Small intestine (tissue), 7 donors: ENCODE measurements at regions not wholly inside any gene's neighbourhood (a gene's known extent, or its start where the extent isn't known, plus 50 kb on each side); places are given as distances from the start of the nearest gene placed in this dataset.
"Not testable (repeated sequence)": the region's sequence is repeated elsewhere in the genome, so short reads cannot be mapped to it uniquely, and the experiment has no call there.

Source experiments
- DNase-seq, 2 donors: peaks; one replicate each; pipeline versions ENCODE4 v3.0.0 to v3.0.0-alpha.2; 2013
- FAIRE-seq: peaks from 2 replicates; lab custom pipeline; 2012; peaks lifted over from hg19 to GRCh38; lab: Jason Lieb, UNC
- H3K27ac ChIP-seq, 3 donors: one replicate each; pipeline ENCODE4 v1.5.1; 2013; ENCODE audit warnings: low read length in 2 of 3, mild to moderate bottlenecking in 2 of 3, control low read depth in 1 of 3, inconsistent platforms in 1 of 3, low read depth in 1 of 3, moderate library complexity in 1 of 3
- H3K27me3 ChIP-seq, 3 donors: one replicate each; pipeline ENCODE4 v1.6.1; 2013; ENCODE audit warnings: low read length in 3 of 3, inconsistent platforms in 1 of 3; ENCODE audit not compliant: control insufficient read depth in 3 of 3, insufficient read depth in 3 of 3
- H3K36me3 ChIP-seq, 3 donors: one replicate each; pipeline ENCODE4 v1.6.1; 2013; ENCODE audit warnings: low read length in 3 of 3, inconsistent platforms in 1 of 3, low read depth in 1 of 3, mild to moderate bottlenecking in 1 of 3, moderate library complexity in 1 of 3; ENCODE audit not compliant: control insufficient read depth in 3 of 3, insufficient read depth in 2 of 3
- H3K4me1 ChIP-seq, 3 donors: one replicate each; pipeline ENCODE4 v1.6.1; 2013; ENCODE audit warnings: low read length in 2 of 3, inconsistent platforms in 1 of 3, low read depth in 1 of 3, mild to moderate bottlenecking in 1 of 3, moderate library complexity in 1 of 3; ENCODE audit not compliant: control insufficient read depth in 3 of 3, insufficient read depth in 2 of 3
- H3K4me3 ChIP-seq, 3 donors: one replicate each; pipeline ENCODE4 v1.5.1; 2013; ENCODE audit warnings: low read length in 3 of 3, control low read depth in 1 of 3, inconsistent platforms in 1 of 3, low read depth in 1 of 3, mild to moderate bottlenecking in 1 of 3, moderate library complexity in 1 of 3
- H3K9me3 ChIP-seq, 2 donors: one replicate each; pipeline ENCODE4 v1.6.1; 2013; ENCODE audit warnings: low read depth in 1 of 2, low read length in 1 of 2; ENCODE audit not compliant: control insufficient read depth in 2 of 2, insufficient read depth in 1 of 2
- WGBS, 3 donors: extraction: QIAGEN DNeasy Blood & Tissue Kit; methylation state at CpG; one replicate each; pipeline ENCODE4 v1.1.7; 2013; 5-methylcytosine and 5-hydroxymethylcytosine counted together
- donor health status: healthy with polysubstance abuse.
- donor health status: control.
- donor health status: control.
- donor health status: Bipolar disorder and iron deficiency.
- donor health status: healthy.

GRCh38 chr21:9011916-9012315 lies 1509.5 kb upstream of the TPTE start:
- H3K9me3 ChIP-seq = peaks cover 2 to 41% of the 10 kb centered on the region in 2 donors
- not testable (repeated sequence) for H3K27me3 ChIP-seq, H3K4me3 ChIP-seq, H3K4me1 ChIP-seq, FAIRE-seq, H3K36me3 ChIP-seq, DNase-seq, H3K27ac ChIP-seq
- WGBS, 3 donors = 37 to 52% (median 40%) methylated on average over 4 of the region's 4 CpGs

- not testable (repeated sequence) for H3K27me3 ChIP-seq, H3K36me3 ChIP-seq, FAIRE-seq, H3K4me1 ChIP-seq, DNase-seq, H3K4me3 ChIP-seq, H3K27ac ChIP-seq
- WGBS, 3 donors = 55 to 63% (median 60%) methylated on average over 8 of the region's 8 CpGs
- peaks cover under 1 to 36% of the 10 kb centered on the region in 2 donors for H3K9me3 ChIP-seq
These were observed 1507.7 kb upstream of the TPTE start for GRCh38 chr21:9013502-9014242.

GRCh38 chr21:9014243-9014734 lies 1507.1 kb upstream of the TPTE start:
- not testable (repeated sequence) for H3K4me3 ChIP-seq, H3K4me1 ChIP-seq, DNase-seq, H3K27me3 ChIP-seq, FAIRE-seq, H3K27ac ChIP-seq, H3K36me3 ChIP-seq
- 67 to 70% (median 70%) methylated on average over 7 of the region's 7 CpGs for WGBS, 3 donors
- peaks cover 0 to 33% of the 10 kb centered on the region in 2 donors for H3K9me3 ChIP-seq

- WGBS, 3 donors = 58 to 66% (median 63%) methylated on average over 7 of the region's 8 CpGs
- FAIRE-seq, H3K36me3 ChIP-seq, H3K4me3 ChIP-seq, DNase-seq, H3K27ac ChIP-seq, H3K27me3 ChIP-seq, H3K4me1 ChIP-seq: not testable (repeated sequence)
- peaks cover 0 to 30% of the 10 kb centered on the region in 2 donors for H3K9me3 ChIP-seq
These were observed 1505.7 kb upstream of the TPTE start for GRCh38 chr21:9015483-9016197.

- DNase-seq, H3K27me3 ChIP-seq, H3K4me3 ChIP-seq, H3K27ac ChIP-seq, FAIRE-seq, H3K4me1 ChIP-seq, H3K36me3 ChIP-seq: not testable (repeated sequence)
- peaks cover 0 to 20% of the 10 kb centered on the region in 2 donors for H3K9me3 ChIP-seq
- WGBS, 3 donors = 55 to 71% (median 56%) methylated on average over 2 of the region's 2 CpGs
These were observed 1504.2 kb upstream of the TPTE start for GRCh38 chr21:9017206-9017605.

GRCh38 chr21:9018731-9019253 lies 1502.6 kb upstream of the TPTE start:
- not testable (repeated sequence) for H3K36me3 ChIP-seq, H3K4me1 ChIP-seq, DNase-seq, H3K27ac ChIP-seq, H3K4me3 ChIP-seq, H3K27me3 ChIP-seq, FAIRE-seq
- H3K9me3 ChIP-seq = peaks cover 0 to 16% of the 10 kb centered on the region in 2 donors
- 53 to 64% (median 58%) methylated on average over 4 to 5 of the region's 5 CpGs for whole genome bisulfite sequencing, 3 donors

- not testable (repeated sequence) for H3K27ac ChIP-seq, H3K27me3 ChIP-seq, H3K4me3 ChIP-seq, H3K36me3 ChIP-seq, DNase-seq, H3K9me3 ChIP-seq, FAIRE-seq, H3K4me1 ChIP-seq
- 23 to 52% (median 31%) methylated on average over 4 of the region's 4 CpGs for WGBS, 3 donors
These were observed 1497.2 kb upstream of the TPTE start for GRCh38 chr21:9024006-9024767.
